Choroid plexus epithelial cell (primary cell): ENCODE measurements at regions not wholly inside any gene's neighbourhood (a gene's known extent, or its start where the extent isn't known, plus 50 kb on each side); places are given as distances from the start of the nearest gene placed in this dataset.
A peak's percentile ranks its signal among the peaks of the same experiment; 100 is the strongest.

Experiments used
- DNase-seq: peaks from one replicate; pipeline ENCODE4 v3.0.0-alpha.2; 2010; ENCODE audit warnings: low read depth
- H3K4me3 ChIP-seq: 2 replicates; pipeline ENCODE4 v1.5.1; 2011; ENCODE audit warnings: low read depth, mild to moderate bottlenecking, control low read depth, low read length, moderate library complexity
- CTCF ChIP-seq: conservative IDR thresholded peaks from 2 replicates; pipeline ENCODE4 v1.5.1; 2011; ENCODE audit warnings: low read depth, mild to moderate bottlenecking, control low read depth, inconsistent platforms, low read length, moderate library complexity

GRCh38 chr9:119986713-119987112 lies 593.3 kb downstream of the CDK5RAP2 start:
- no peak for DNase-seq
- TF ChIP-seq CTCF: no peak
- no peak overlapping the region for H3K4me3 ChIP-seq

GRCh38 chr9:119986205-119986604 lies 593.8 kb downstream of the CDK5RAP2 start:
- no peak overlapping the region for H3K4me3 ChIP-seq
- TF ChIP-seq CTCF: no peak
- DNase-seq: no peak

GRCh38 chr9:119974026-119974425 lies 604.8 kb upstream of the BRINP1 start:
- H3K4me3 ChIP-seq: no peak overlapping the region
- DNase-seq: no peak
- no peak for TF ChIP-seq CTCF

- no peak overlapping the region for H3K4me3 ChIP-seq
- TF ChIP-seq CTCF: peak; percentile 97
- DNase-seq: peak; percentile 76
Measured at GRCh38 chr9:119968836-119969707, 599.8 kb upstream of the BRINP1 start.

GRCh38 chr9:119967867-119968535 lies 598.8 kb upstream of the BRINP1 start:
- TF ChIP-seq CTCF: no peak
- DNase-seq: no peak
- H3K4me3 ChIP-seq: no peak overlapping the region

- TF ChIP-seq CTCF: no peak
- DNase-seq: peak; percentile 87
- no peak overlapping the region for H3K4me3 ChIP-seq
Measured at GRCh38 chr9:119963798-119964372, 594.6 kb upstream of the BRINP1 start.
